Activated CD8-positive, alpha-beta T cell treated with anti-CD3 and anti-CD28 coated beads for 36 hours (primary cell): ENCODE measurements at regions not wholly inside any gene's neighbourhood (a gene's known extent, or its start where the extent isn't known, plus 50 kb on each side); places are given as distances from the start of the nearest gene placed in this dataset.

Experiments used
- ATAC-seq: fragments of 200-7000 bp; cut with Tn5 transposase; one replicate; pipeline ENCODE4 v1.10.0; 2021; ENCODE audit warnings: mild to moderate bottlenecking, moderate library complexity
- CTCF ChIA-PET: fragments of 350-600 bp; sonication (Branson Sonifier 250); formaldehyde crosslinking; loops from one replicate; lab custom pipeline; 2021; ENCODE audit warnings: antibody characterized with exemption; lab: Charles Lee
- POLR2A ChIA-PET: fragments of 350-600 bp; sonication (Branson Sonifier 250); formaldehyde crosslinking; loops from one replicate; lab custom pipeline; 2021; ENCODE audit warnings: antibody characterized with exemption; lab: Charles Lee
- DNase-seq: peaks from one replicate; pipeline ENCODE4 v3.0.0-alpha.2; 2020
- H3K27ac Mint-ChIP-seq: one replicate; pipeline ENCODE4 v1.8.0; 2021; ENCODE audit warnings: mild to moderate bottlenecking, mixed read lengths
- H3K27me3 Mint-ChIP-seq: one replicate; pipeline ENCODE4 v1.8.0; 2021; ENCODE audit warnings: mixed read lengths
- H3K36me3 Mint-ChIP-seq: one replicate; pipeline ENCODE4 v1.8.0; 2021; ENCODE audit warnings: low read depth, mixed read lengths
- H3K4me1 Mint-ChIP-seq: one replicate; pipeline ENCODE4 v1.8.0; 2021; ENCODE audit warnings: low read depth, mixed read lengths
- H3K4me3 Mint-ChIP-seq: one replicate; pipeline ENCODE4 v1.8.0; 2021; ENCODE audit warnings: mild to moderate bottlenecking, moderate library complexity, mixed read lengths
- H3K9me3 Mint-ChIP-seq: one replicate; pipeline ENCODE4 v1.8.0; 2021; ENCODE audit warnings: mixed read lengths
- CTCF ChIP-seq: fragments of 200-600 bp; IDR thresholded peaks from one replicate; pipeline ENCODE4 v1.8.0; 2022; ENCODE audit warnings: antibody characterized with exemption, mild to moderate bottlenecking
- intact Hi-C: fragments of 100-400 bp; cut with micrococcal nuclease; formaldehyde crosslinking; loops from one replicate; pipeline ENCODE4 v1.10.0; 2022

DNA sequence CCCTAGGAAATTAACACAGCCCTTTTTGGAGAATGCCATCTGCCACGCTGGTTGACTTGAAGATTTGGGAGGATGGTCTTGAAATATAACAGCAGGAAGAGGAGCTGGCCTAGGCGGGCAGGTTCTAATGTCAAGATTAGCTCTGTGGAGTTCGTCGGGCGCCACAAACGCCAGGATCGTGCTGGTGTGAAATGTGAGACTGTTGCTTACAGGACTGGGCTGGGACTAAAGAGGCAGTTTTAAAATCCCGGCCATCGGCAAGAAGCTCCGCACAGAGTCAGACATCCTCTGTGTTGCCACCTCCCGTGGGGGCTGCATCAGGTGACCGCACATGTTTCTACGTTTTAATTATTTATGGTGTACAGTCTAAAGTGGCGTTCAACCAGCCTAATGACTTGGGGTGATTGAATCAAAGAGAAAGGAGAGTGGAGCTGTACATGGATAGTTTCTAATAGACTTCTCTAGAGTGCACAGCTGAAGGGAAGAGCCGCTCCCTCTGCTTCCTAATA lies 99.4 kb upstream of the BCL11A start:
- intact Hi-C loops, result no loop called here

GRCh38 chr2:60657673-60658072 lies 98.4 kb upstream of the PAPOLG start:
- peaks cover 5% of the 10 kb centered on the region for H3K27me3 Mint-ChIP-seq
- no peaks in the 10 kb centered on the region for H3K9me3 Mint-ChIP-seq
- no peak for TF ChIP-seq CTCF
- POLR2A ChIA-PET, result no interaction called here
- ATAC-seq (no peak), DNase-seq (no peak)
- no peaks in the 10 kb centered on the region for H3K36me3 Mint-ChIP-seq
- H3K27ac Mint-ChIP-seq, result no peak overlapping the region
- intact Hi-C loops, result no loop called here
- H3K4me1 Mint-ChIP-seq, result no peaks in the 10 kb centered on the region
- CTCF ChIA-PET, result interaction anchor here (6.6 kb wide), 1 partner anchor 16 kb away, joined by 39 read pairs; no protein-coding TSS in a partner anchor
- H3K4me3 Mint-ChIP-seq, result no peak overlapping the region

More for the DNA sequence above, 99.4 kb upstream of the BCL11A start:
- DNase-seq, result no peak
- TF ChIP-seq CTCF, result no peak
- CTCF ChIA-PET, result interaction anchor here (1.2 to 5.8 kb wide), 2 partner anchors 22 to 71 kb away, joined by 3 to 29 read pairs; no protein-coding TSS in a partner anchor
- Mint-ChIP-seq H3K27ac (no peak overlapping the region), H3K36me3 (no peaks in the 10 kb centered on the region), H3K4me3 (no peak overlapping the region), H3K4me1 (no peaks in the 10 kb centered on the region), H3K27me3 (peaks cover 2% of the 10 kb centered on the region), H3K9me3 (no peaks in the 10 kb centered on the region)
- POLR2A ChIA-PET, result interaction anchor here (1.2 kb wide), 1 partner anchor 25 kb away, joined by 3 read pairs; no protein-coding TSS in a partner anchor
- no peak for ATAC-seq

- Mint-ChIP-seq H3K9me3 (no peaks in the 10 kb centered on the region), H3K4me1 (peaks cover 2% of the 10 kb centered on the region), H3K27me3 (peaks cover 3% of the 10 kb centered on the region), H3K4me3 (no peak overlapping the region), H3K27ac (no peak overlapping the region), H3K36me3 (no peaks in the 10 kb centered on the region)
- intact Hi-C loops, result no loop called here
- ATAC-seq (no peak), DNase-seq (no peak)
- ChIA-PET POLR2A (no interaction called here), CTCF (interaction anchor here (6.6 kb wide), 1 partner anchor 15 kb away, joined by 39 read pairs; no protein-coding TSS in a partner anchor)
- TF ChIP-seq CTCF, result no peak
These were observed 97.0 kb upstream of the PAPOLG start for GRCh38 chr2:60659026-60659425.

DNA sequence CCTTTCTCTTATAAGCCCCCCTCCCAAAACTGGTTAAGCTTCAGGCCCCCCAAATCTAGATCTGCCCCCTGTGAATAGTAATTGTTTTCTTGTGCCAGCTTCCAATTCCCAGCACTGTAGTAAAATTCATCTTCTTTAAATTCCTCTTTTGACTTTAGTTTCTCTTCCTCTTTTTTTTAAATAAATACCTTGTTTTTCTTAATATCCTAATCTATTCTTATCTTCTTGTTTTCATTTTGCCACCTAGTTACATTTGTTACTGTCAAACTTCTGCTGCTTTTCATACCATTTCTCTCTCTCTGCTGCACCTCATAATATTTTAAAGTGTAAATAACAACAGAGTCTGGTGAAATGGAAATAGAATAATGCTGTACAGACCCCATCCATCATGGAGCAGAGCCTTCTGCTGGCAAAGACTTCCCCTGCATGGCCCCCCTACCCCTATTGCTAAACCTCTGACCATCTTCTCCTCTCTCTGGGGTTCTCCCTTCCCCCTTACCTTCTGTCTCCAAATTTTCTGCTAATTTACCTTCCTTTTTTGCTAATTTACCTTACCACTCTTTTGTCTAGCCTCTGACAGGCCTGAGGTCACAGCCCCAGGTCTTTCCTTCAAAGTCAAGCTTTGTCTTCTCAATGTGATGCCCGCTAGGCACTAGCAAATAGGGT lies 94.9 kb upstream of the PAPOLG start:
- Mint-ChIP-seq H3K36me3 (no peaks in the 10 kb centered on the region), H3K27me3 (peaks cover 3% of the 10 kb centered on the region), H3K27ac (no peak overlapping the region), H3K9me3 (peaks cover 3% of the 10 kb centered on the region), H3K4me3 (no peak overlapping the region), H3K4me1 (peaks cover 2% of the 10 kb centered on the region)
- ATAC-seq (no peak), DNase-seq (no peak)
- CTCF ChIA-PET, result interaction anchor here (6.6 kb wide), 1 partner anchor 13 kb away, joined by 39 read pairs; no protein-coding TSS in a partner anchor
- TF ChIP-seq CTCF, result no peak
- intact Hi-C loops, result no loop called here
- POLR2A ChIA-PET, result no interaction called here

GRCh38 chr2:60662781-60663180 lies 93.3 kb upstream of the PAPOLG start:
- ChIA-PET POLR2A (no interaction called here), CTCF (interaction anchor here (6.6 kb wide), 1 partner anchor 11 kb away, joined by 39 read pairs; no protein-coding TSS in a partner anchor)
- Mint-ChIP-seq H3K9me3 (peaks cover 3% of the 10 kb centered on the region), H3K27me3 (peaks cover 3% of the 10 kb centered on the region), H3K36me3 (no peaks in the 10 kb centered on the region), H3K27ac (no peak overlapping the region), H3K4me3 (no peak overlapping the region), H3K4me1 (peaks cover 2% of the 10 kb centered on the region)
- no peak for TF ChIP-seq CTCF
- intact Hi-C loops, result no loop called here
- ATAC-seq, result no peak
- DNase-seq, result no peak
